ENCODE measurements at regions not wholly inside any gene's neighbourhood (a gene's known extent, or its start where the extent isn't known, plus 50 kb on each side); places are given as distances from the start of the nearest gene placed in this dataset.
"Not testable (repeated sequence)": the region's sequence is repeated elsewhere in the genome, so short reads cannot be mapped to it uniquely, and the experiment has no call there.

DNA sequence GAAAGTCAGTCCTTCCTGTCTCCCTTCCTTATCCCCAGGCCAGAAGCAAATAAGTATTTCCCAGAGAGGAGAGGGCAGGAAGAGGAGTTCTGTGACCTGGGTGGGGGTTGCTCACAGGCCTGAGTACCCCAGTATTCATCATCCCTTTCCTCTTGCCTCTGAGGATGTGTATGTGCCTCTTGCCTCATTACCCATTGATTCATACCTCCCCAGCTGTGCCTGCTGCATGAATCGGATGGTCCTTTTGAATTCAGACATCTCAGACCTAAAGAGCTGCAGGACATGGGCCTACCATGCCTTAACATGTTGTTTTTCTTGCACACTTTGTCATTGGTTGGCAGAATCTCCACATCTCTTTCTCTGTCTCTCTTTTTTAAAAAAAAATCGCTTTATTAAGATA, 112.8 kb upstream of the SHB start:
- DNase-seq: no peak

DNA sequence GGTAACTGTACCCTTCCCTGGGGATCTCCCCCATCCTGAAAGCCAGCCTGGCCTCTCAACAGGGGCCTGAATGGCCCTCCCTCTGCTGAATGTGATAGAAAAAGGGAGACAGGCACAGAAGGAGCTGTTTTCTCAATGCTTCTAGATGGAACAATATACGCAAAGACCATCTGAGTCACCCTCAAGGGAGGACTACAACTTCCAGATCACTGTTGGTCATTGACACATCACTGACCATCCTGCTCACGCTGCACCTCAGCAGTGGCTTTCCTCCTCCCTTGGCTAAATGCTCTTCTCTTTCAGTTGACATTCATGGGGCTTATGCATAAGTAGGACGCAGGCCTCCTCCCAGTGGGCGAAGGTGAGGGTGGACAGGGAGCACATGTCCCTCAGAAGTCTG, 112.2 kb upstream of the SHB start:
- no peak for DNase-seq

DNA sequence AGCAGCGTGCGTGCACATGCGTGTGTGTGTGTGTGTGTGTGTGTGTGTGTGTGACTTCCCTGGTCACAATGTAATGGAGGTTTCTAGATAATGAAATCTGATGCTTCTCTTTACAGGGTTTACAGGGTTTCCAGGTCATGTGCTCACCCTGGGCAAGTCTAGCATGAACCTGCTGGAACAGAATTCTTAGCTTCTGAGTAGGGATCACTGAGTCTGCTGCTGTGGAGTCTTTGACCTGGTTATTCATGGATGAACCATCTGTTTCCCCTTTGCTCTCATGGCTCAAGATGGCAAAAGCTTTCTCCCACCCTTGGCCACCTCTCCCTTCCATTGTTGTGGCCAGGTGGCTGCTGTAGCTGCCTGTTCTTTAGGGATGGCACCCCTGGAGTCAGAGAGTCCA, 111.6 kb upstream of the SHB start:
- no peak for DNase-seq

DNA sequence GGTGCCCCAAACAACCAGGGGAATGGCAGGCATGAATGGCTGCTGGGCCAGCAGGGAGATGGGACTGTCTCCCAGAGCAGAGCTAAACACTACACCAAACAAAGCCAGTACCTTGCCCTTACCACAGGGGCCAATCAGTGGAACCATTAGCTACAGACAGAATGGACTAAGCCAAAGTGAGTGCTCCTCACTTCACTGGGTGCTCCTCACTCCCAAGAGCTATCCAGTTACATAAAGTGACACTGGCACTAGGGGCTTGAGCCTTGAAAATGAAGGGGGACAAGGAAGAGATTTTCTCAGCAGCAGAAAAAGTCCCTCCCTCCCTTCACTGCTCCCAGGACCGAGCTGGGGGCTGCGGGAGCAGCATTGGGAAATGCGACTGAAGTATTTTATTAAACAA, 110.9 kb upstream of the SHB start:
- no peak for DNase-seq

DNA sequence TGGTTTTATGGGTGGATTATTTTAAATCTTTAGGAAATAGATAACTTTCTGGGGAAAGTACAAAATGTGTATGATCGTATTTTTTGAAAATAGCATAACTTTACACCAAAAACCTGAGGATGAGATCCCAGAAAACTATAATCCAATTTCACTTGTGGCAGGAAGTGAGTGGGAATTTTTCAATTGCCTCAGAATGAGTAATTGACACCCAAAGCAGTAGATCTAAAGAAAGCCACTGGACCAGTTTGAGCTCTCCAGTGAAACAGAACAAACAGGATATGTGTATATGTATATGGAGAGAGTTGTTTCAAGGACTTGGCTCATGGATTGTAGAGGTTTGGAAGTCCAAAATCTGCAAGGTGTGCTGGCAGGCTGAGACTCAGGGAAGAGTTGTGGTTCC, 109.2 kb upstream of the SHB start:
- DNase-seq: peak; percentile 27

DNA sequence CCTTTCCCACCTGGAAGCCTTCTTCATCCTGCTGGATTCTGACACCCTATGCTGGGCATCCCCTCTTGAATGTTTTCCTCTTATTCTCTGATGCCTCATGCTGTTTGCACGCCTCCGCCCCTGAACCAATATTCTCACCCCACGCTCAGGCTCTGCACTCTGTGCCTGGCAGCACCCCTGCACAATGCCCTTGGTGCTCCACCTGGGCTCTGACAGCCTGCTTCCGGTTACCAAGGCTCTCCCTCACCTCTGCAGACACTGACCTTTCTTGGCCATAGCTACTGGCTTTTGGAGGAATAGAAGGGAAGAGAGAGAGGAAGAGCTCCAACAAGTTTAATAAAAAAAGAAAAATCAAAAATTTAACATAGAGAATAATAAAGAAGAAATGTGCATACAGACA, 108.7 kb upstream of the SHB start:
- DNase-seq: peak; percentile 6

DNA sequence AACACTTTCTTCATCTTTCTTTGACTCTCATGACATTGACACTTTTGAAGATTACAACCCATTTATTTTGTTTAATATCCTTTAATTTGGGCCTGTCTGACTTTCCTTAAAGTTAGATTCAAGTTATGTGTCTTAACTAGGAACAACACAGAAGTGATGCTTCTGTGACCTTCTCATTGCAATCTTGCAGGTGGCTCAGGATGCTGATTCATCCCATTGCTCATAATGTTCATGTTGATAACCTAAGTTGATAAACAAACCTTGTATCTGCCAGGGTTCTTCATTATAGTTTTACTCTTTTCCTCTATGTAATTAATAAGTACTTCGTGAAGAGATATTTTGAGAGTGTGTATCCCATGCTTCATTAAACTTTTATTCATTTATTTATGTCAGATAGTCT, 107.2 kb upstream of the SHB start:
- no peak for DNase-seq

DNA sequence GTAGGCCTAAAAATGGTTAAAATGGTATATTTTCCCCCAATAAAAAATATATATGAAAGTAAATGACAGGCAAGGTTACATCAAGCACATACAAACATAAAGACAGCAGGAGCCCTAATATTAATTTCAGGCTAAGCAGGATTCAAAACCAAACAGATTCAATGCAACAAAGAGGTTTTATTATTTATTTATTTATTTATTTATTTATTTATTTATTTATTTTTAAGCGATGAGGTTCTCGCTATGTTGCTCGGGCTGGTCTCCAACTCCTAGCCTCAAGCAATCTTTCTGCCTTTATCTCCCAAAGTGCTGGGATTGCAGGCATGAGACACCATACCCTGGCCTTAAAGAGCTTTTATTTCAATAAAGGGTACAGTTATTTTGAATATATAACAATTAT, 106.4 kb upstream of the SHB start:
- DNase-seq: no peak

DNA sequence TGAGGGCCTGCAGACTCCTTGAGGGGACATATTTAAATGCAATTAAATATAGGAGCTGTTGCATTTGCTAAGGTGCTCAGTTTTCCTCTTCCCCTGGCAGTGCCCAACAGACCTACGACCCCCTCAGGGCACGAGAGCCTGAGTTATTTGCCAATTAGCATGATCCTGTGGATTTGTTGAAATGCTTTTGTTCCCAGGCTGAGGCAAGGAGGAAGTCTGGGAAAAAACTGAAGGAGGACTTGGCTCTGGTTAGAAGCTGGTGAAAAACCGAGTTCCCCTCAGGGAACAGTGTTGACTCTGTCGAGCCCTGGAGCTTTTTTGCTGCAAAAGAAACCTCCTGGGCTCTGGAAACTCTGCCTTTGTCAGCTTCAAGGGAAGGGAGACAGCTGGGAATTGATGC, 103.6 kb upstream of the SHB start:
- no peak for DNase-seq

DNA sequence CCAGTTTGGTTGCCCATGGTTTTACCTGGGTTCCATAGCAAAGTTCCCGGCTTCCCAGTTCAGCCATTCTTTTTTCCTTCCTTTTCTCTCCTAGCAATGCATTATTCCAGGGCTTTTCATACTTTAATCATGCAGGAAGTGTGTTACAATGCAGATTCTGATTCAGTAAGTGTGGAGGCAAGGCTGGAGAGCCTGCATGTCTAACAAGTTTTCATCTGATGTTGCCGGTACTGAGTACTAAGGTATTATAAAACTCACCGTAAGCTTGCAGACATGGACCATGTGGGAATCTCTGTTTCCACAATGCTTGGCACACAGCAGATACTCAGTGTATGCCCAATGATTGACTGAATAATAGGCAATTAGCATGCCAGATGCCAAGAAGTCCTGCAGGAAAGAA, 102.9 kb upstream of the SHB start:
- DNase-seq: no peak

DNA sequence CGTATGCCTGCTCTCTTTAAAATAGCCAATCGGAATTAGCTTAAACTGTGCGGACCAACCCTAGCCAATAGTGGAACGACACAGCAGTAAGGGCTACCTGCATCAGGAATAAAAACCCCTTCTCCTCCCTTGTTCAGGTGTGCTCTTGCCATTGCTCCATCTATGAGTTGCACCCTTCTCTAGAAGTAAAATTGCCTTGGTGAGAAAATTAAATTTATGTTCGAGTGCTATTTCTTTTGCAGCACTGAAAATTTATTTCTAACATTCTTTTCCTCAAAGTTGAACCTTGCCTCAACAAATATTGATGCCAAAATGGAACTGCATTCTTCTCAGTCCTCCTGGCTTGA, 102.5 kb upstream of the SHB start:
- no peak for DNase-seq

DNA sequence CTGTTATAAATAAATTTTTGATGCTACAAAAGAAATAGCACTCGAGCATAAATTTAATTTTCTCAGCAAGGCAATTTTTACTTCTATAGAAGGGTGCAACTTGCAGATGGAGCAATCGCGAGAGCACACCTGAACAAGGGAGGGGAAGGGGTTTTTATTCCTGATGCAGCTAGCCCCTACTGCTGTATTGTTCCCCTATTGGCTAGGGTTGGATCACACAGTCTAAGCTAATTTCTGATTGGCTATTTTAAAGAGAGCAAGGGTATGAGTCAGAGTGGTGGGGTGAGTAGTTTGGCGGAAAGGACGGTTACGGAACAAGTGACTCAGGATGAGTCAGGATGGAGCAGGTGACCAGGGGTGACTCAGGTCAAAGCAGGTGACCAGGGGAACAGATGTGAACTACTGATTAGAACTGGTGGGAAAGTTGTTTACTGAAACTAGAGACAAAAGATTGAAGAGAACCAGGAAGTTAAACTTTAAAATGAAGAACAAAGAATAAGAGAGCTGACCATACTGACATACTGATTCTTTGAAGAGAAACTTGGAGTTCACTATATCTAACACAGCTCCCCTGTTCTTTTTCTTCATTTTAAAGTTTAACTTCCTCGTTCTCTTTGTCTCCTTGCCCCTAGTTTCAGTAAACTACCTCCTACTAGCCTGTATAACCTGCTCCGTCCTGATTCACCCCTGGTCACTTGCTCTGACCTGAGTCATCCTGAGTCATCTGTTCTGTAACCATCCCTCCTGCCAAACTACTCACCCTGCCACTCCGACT, 101.9 kb upstream of the SHB start:
- DNase-seq: not testable (repeated sequence)

DNA sequence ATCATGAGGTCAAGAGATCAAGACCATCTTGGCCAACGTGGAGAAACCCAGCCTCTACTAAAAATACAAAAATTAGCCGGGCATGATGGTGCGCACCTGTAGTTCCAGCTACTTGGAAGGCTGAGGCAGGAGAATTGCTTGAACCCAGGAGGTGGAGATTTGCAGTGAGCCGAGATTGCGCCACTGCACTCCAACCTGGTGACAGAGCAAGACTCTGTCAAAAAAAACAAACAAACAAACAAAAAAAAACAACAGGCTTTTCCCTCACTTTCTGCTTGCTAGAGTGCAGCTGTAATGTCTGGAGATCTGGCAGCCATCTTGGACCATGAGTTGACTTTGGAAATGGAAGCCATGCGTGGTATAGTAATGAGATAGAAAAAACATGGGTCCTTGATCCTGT, 101.1 kb upstream of the SHB start:
- DNase-seq: not testable (repeated sequence)

DNA sequence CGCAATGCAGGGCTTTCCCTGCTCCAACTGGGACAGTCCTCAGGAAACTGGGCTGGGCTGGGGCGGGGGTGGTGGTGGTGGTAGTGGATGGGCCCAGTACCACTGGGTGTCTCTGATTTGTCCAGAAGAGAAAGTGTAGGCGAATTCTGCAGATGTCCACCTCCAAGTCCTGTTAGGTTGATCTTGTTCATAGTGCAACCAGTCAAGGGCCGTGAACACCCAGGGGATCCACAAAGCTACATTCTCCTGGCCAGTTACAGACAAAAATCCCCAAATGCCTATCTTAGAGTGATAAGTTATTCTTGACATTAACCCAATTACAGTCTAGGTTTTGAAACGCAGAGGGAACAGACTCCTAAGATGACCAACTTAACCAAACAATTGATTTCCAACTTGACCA, 97.5 kb upstream of the SHB start:
- DNase-seq: no peak

DNA sequence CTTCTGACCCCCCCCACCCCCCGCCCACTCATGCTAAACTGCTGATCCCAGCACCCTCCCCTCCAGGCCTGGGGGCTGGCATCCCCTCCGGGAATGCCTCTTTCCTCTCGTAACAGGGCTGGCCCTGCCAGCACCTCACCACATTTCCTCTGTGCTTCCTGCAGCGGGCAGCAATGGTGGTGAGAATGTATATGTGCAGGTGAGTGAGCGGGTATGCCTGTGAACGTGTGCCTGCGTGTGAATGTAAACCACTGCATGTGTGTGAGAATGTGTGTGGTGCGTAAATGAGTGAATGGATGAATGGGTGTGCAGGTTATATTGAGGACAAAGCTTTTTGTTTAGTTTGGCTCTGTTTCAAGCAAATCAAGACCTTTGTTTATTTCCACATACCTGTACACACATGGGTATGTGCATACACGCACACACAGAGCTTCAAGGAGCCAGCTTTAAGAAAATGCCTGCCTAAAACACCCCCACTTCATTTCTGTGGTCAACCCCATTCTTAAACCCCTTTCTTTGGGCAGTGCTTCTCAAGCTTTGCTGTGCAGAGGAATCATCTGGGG, 95.7 kb upstream of the SHB start:
- DNase-seq: no peak

DNA sequence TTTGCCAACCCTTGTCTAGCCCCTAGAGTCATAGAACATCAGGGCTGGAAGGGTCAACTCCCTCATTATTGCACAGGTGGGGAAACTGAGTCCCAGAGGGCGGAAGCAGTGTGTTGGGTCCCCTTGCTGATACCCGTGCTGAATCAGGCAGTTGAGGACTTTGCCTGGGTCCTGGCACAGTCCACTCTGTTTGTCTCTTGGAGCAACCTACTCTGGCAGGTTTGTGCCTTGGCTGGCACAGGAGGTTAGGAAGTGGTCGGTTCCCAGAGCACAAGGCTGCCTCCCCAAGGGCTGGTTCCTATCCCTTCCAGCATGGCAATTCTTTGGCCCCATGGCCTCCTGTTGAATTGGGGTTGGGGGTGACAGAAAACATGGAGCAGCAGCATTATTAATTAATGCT, 94.5 kb upstream of the SHB start:
- DNase-seq: no peak

DNA sequence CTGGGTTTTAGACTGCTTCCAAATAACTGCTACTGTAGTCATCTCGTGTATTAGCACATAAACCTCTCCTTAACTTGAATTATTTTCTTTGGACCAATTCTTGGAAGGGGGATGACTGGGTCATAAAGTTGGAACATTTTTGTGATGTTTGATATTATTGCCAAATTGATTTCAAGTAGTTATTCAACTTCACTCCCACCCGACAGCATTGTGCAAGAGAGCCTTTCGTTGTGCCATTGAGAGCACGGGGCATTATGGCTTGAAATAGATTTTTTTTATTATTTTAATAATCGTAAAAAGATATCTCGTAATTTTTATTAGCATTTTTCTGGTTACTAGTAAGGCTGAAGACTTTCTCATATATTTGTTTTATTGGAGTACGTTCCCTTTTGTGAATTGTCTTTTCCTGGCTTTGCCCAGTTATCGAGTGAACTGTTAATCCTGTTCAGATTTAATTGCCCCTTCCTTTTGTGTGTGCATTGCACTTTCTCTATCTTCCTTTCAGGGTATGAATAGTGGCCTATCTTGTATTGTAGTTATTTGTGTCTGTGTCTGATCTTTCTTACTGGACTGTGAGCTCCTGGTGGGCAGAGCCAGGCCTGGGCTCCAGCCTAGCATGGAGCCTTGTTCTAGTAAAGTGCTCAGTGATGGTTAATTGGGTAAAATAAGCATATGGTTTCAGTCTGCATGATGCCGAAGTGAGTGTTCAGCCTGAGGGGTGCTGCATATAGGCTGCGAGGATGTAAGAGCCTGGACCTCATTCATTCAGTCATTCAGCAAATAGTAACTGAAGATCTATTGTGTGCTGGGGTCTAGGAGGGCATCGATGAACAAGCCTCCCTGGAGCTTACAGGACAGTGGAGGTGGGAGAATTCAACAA, 93.5 kb upstream of the SHB start:
- DNase-seq: no peak

DNA sequence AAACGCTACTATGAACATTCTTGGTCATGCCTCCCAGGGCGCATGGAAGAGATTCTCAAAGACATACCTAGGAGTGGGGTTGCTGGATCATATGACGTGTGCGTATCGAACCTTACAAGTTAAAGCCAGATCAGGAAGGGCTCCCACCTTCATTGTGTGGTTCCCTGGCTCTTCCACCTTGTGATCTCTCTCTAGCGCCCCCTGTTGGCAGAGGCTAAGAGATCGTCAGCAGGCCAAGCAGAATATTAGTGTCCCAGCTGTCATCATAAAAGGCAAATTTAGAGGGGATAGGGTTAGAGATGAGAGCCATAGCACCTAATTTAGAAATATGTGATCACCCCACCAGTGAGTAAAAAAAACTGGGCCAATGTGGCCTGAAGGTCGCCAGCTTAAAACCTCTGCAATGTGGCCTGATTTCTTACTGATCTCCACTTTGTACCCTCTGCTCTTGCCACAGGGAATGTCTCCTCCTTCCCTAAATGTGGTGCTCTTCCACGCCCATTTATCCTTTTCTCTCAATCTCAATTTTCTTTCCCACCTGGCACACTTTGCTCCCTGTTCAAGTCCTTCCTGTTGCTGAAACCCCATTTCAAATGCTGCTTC, 91.7 kb upstream of the SHB start:
- DNase-seq: peak; percentile 60

DNA sequence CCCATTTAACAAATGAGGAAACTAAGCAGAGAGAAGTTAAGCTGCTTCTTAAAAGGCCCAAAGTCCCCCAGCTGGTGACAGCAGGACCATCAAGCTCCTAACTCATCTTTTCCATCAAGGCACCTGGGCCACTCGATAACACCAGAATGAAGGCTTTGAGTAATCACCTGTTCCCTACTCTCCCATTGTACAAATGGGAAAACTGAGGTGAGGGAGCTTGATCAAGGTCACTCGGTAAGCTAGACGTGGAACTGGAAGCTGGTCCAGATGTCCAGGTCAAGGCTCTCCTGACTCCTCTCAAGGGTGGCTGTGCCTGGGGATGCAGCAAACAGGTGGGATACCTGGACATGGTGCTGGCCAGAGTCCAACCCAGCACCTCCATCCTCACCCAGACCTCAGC, 90.6 kb upstream of the SHB start:
- no peak for DNase-seq

DNA sequence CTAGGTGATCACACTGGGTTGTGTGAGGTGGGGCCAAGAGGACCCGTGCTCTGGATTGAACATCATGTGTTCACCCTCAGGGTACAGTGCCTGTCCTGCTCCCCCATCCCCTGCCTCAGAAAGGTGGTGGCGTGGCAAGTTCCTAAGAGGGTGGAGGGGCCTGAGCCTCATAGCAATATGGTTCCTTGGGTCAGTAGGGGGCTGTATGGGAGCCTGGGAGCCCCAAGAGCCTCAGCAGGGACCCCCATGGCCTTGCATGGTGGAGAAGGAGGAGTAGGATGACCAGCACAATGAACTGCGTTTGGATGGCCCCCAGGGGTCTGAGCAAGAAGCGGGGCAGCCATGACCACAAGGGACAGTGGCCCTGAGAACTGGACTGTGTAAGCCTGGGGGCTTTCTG, 89.6 kb upstream of the SHB start:
- DNase-seq: no peak

DNA sequence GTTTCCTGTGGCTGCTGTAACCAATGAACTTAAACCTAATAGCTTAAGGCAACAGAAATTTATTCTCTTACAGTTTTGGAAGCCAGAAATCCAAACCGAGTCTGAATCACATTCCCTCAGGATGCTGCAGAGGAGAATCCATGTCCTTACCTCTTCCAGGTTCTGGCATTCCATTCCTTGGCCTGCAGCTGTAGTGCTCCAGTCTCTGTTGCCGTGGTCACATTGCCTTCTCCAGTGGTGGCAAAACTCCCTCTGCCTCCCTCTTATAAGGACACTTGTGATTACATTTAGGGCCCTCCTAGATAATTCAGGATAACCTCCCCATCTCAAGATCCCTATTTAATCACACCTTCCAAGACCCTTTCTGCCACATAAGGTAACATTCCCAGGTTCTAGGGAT, 88.7 kb upstream of the SHB start:
- DNase-seq: no peak

DNA sequence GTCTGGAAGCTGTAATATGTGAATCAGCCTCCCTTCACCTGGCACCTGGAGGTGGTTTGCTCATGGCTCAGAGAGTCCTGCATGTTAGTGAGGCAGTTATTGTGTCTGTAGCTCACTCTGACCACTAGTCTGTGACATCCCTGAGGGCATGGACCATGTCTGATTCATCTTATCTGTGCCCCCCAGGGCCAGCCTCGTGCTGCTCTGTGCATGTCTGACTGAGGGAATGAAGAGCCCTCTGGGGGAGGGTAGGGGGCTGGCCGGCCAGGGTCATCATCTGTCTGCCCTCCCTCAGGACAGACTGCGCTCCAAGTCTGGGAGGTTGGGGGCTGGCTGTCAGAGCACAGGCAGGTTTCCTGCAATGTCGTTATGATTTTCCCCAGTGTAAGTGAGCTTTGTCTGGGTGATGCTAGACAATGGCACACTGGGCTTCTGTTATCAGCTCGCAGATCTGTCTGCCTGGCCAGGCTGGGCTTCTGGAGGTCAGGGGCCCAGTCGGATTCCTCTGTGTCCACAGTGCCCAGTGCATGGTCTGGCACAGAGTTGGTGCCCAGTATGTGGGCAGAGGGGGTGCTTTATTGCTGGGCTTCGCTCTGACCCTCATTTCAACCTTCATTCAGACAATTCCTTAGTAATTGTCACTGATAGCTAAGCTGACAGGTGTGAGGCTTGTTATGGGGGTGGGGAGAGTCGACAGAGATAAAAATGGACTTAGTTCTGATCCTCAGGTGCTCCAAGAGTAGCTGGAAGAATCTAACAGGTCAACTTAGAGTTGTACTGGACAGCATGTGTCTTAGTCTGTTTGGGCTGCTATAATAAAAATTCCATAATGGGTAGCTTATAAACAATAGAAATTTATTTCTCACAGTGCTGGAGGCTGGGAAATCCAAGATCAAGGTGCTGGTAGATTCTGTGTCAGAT, 85.7 kb upstream of the SHB start:
- DNase-seq: no peak

DNA sequence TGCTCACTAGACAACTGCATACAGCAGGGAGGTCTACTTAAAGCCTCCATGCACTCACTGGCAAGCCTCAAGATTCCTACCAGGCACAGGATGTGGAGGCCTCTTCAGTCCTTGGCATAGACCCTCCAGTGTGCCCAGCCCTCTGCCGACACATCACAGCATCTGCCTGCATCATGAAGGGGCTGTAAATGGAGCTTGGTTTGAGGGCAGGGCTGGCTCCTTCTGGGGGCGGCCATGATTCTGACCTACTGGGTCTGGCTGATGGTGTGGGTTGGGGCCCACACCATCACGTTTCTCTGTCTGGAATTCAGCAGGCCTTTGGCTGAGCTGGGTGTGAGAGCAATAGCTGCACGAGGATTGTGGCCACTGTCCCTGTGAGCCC, 84.9 kb upstream of the SHB start:
- no peak for DNase-seq

Measured in NCI-H774 (cell line).